Activated T-cell treated with anti-CD3 and anti-CD28 coated beads, Interleukin-2, amount 50 U/mL, for 72 hours (primary cell): ENCODE measurements at regions not wholly inside any gene's neighbourhood (a gene's known extent, or its start where the extent isn't known, plus 50 kb on each side); places are given as distances from the start of the nearest gene placed in this dataset.
A peak's percentile ranks its signal among the peaks of the same experiment; 100 is the strongest.
"Not testable (repeated sequence)": the region's sequence is repeated elsewhere in the genome, so short reads cannot be mapped to it uniquely, and the experiment has no call there.

Experiments
- ATAC-seq, 2 donors: fragments of 150-1000 bp; cut with Tn5 transposase; replicated peaks in 1 of 2; 2 replicates each; pipeline ENCODE4 v1.10.0; 2021; ENCODE audit warnings: moderate library complexity in 2 of 2, mild to moderate bottlenecking in 1 of 2
- DNase-seq, 2 donors: peaks; one replicate each; pipeline ENCODE4 v3.0.0; 2021 to 2022; ENCODE audit warnings: mixed read lengths in 1 of 2
- H3K27ac Mint-ChIP-seq: one replicate; pipeline ENCODE4 v1.8.0; 2022; ENCODE audit warnings: mild to moderate bottlenecking, moderate library complexity, mixed read lengths
- H3K27me3 Mint-ChIP-seq: one replicate; pipeline ENCODE4 v1.8.0; 2022; ENCODE audit warnings: low read depth, mixed read lengths
- H3K36me3 Mint-ChIP-seq, 2 donors: one replicate each; pipeline ENCODE4 v1.8.0; 2022; ENCODE audit warnings: mixed read lengths in 2 of 2, mild to moderate bottlenecking in 1 of 2; ENCODE audit not compliant: insufficient read depth in 2 of 2
- H3K4me1 Mint-ChIP-seq: one replicate; pipeline ENCODE4 v1.8.0; 2022; ENCODE audit warnings: low read depth, mixed read lengths
- H3K4me3 Mint-ChIP-seq, 2 donors: one replicate each; pipeline ENCODE4 v1.8.0; 2022; ENCODE audit warnings: mild to moderate bottlenecking in 2 of 2, mixed read lengths in 2 of 2, moderate library complexity in 2 of 2
- H3K9me3 Mint-ChIP-seq, 2 donors: one replicate each; pipeline ENCODE4 v1.8.0; 2022; ENCODE audit warnings: mixed read lengths in 2 of 2

GRCh38 chr7:73244782-73245311, 63.8 kb downstream of the NSUN5 start:
- not testable (repeated sequence) for H3K4me1 Mint-ChIP-seq, H3K27me3 Mint-ChIP-seq, H3K36me3 Mint-ChIP-seq, H3K27ac Mint-ChIP-seq, DNase-seq, H3K4me3 Mint-ChIP-seq, H3K9me3 Mint-ChIP-seq, ATAC-seq

- not testable (repeated sequence) for H3K36me3 Mint-ChIP-seq, H3K27me3 Mint-ChIP-seq, H3K4me1 Mint-ChIP-seq, H3K27ac Mint-ChIP-seq, H3K4me3 Mint-ChIP-seq, H3K9me3 Mint-ChIP-seq
- peak; percentile 94 to 96 for ATAC-seq
- DNase-seq = peak; percentile 94 to 95
These were observed 73.5 kb downstream of the NSUN5 start for GRCh38 chr7:73234994-73235717.

GRCh38 chr7:73225745-73226144, 82.9 kb downstream of the NSUN5 start:
- DNase-seq, H3K36me3 Mint-ChIP-seq, H3K27me3 Mint-ChIP-seq, H3K4me3 Mint-ChIP-seq, H3K9me3 Mint-ChIP-seq, ATAC-seq, H3K27ac Mint-ChIP-seq, H3K4me1 Mint-ChIP-seq: not testable (repeated sequence)

- H3K27me3 Mint-ChIP-seq, H3K36me3 Mint-ChIP-seq, H3K9me3 Mint-ChIP-seq, H3K27ac Mint-ChIP-seq, H3K4me3 Mint-ChIP-seq, DNase-seq, H3K4me1 Mint-ChIP-seq: not testable (repeated sequence)
- ATAC-seq = peak; percentile 67 to 92
These were observed 86.9 kb downstream of the NSUN5 start for GRCh38 chr7:73221724-73222123.

GRCh38 chr7:73220766-73221370, 87.8 kb downstream of the NSUN5 start:
- H3K36me3 Mint-ChIP-seq, DNase-seq, H3K27ac Mint-ChIP-seq, H3K27me3 Mint-ChIP-seq, H3K4me3 Mint-ChIP-seq, H3K4me1 Mint-ChIP-seq, H3K9me3 Mint-ChIP-seq: not testable (repeated sequence)
- peak in 1 of 2 donors; percentile 27 for ATAC-seq

- not testable (repeated sequence) for H3K4me3 Mint-ChIP-seq, DNase-seq, H3K27me3 Mint-ChIP-seq, H3K9me3 Mint-ChIP-seq, H3K36me3 Mint-ChIP-seq, H3K27ac Mint-ChIP-seq, H3K4me1 Mint-ChIP-seq
- peak in 1 of 2 donors; percentile 30 for ATAC-seq
These were observed 88.3 kb downstream of the NSUN5 start for GRCh38 chr7:73220357-73220756.

- H3K4me3 Mint-ChIP-seq, H3K4me1 Mint-ChIP-seq, H3K27me3 Mint-ChIP-seq, H3K36me3 Mint-ChIP-seq, ATAC-seq, DNase-seq, H3K27ac Mint-ChIP-seq, H3K9me3 Mint-ChIP-seq: not testable (repeated sequence)
These were observed 89.8 kb downstream of the NSUN5 start for GRCh38 chr7:73218802-73219201.

GRCh38 chr7:73216046-73216675, 92.5 kb downstream of the NSUN5 start:
- H3K9me3 Mint-ChIP-seq, H3K27ac Mint-ChIP-seq, H3K4me3 Mint-ChIP-seq, H3K27me3 Mint-ChIP-seq, ATAC-seq, H3K4me1 Mint-ChIP-seq, DNase-seq, H3K36me3 Mint-ChIP-seq: not testable (repeated sequence)

GRCh38 chr7:73215232-73215631, 93.4 kb downstream of the NSUN5 start:
- H3K27me3 Mint-ChIP-seq, H3K4me1 Mint-ChIP-seq, DNase-seq, H3K9me3 Mint-ChIP-seq, H3K4me3 Mint-ChIP-seq, ATAC-seq, H3K27ac Mint-ChIP-seq, H3K36me3 Mint-ChIP-seq: not testable (repeated sequence)

- not testable (repeated sequence) for H3K36me3 Mint-ChIP-seq, H3K27me3 Mint-ChIP-seq, ATAC-seq, H3K27ac Mint-ChIP-seq, H3K4me3 Mint-ChIP-seq, H3K9me3 Mint-ChIP-seq, H3K4me1 Mint-ChIP-seq, DNase-seq
These were observed 94.2 kb downstream of the NSUN5 start for GRCh38 chr7:73214471-73214870.

- not testable (repeated sequence) for DNase-seq, H3K4me1 Mint-ChIP-seq, H3K27ac Mint-ChIP-seq, H3K4me3 Mint-ChIP-seq, H3K9me3 Mint-ChIP-seq, H3K36me3 Mint-ChIP-seq, H3K27me3 Mint-ChIP-seq
- ATAC-seq = peak in 1 of 2 donors; percentile 36
These were observed 95.5 kb downstream of the NSUN5 start for GRCh38 chr7:73213076-73213475.

- not testable (repeated sequence) for H3K9me3 Mint-ChIP-seq, H3K27ac Mint-ChIP-seq, H3K36me3 Mint-ChIP-seq, ATAC-seq, H3K4me3 Mint-ChIP-seq, H3K4me1 Mint-ChIP-seq, DNase-seq, H3K27me3 Mint-ChIP-seq
These were observed 103.0 kb downstream of the NSUN5 start for GRCh38 chr7:73205594-73205993.

- H3K4me3 Mint-ChIP-seq, H3K9me3 Mint-ChIP-seq, DNase-seq, H3K27ac Mint-ChIP-seq, H3K4me1 Mint-ChIP-seq, ATAC-seq, H3K27me3 Mint-ChIP-seq, H3K36me3 Mint-ChIP-seq: not testable (repeated sequence)
These were observed 103.7 kb downstream of the NSUN5 start for GRCh38 chr7:73204898-73205297.
